H1 (cell line): ENCODE measurements at regions not wholly inside any gene's neighbourhood (a gene's known extent, or its start where the extent isn't known, plus 50 kb on each side); places are given as distances from the start of the nearest gene placed in this dataset.

Experiments
- CTCF ChIA-PET: fragments of 300-600 bp; sonication (Branson Sonifier 250); formaldehyde crosslinking; loops from one replicate; lab custom pipeline; 2021; ENCODE audit not compliant: partially characterized antibody; lab: Charles Lee
- POLR2A ChIA-PET: fragments of 300-600 bp; sonication (Branson Sonifier 250); formaldehyde crosslinking; loops from one replicate; lab custom pipeline; 2021; ENCODE audit warnings: inconsistent platforms; ENCODE audit not compliant: partially characterized antibody; lab: Charles Lee
- DNase-seq, 2 experiments: peaks; one replicate each; pipeline versions ENCODE4 v3.0.0 to v3.0.0-alpha.2; 2010 to 2022; ENCODE audit warnings: low spot score in 2 of 2, low read depth in 1 of 2, mixed read lengths in 1 of 2
- FAIRE-seq: peaks from 2 replicates; lab custom pipeline; 2011; peaks lifted over from hg19 to GRCh38; lab: Jason Lieb, UNC
- H2AFZ ChIP-seq: 2 replicates; pipeline ENCODE4 v1.8.1; 2012; ENCODE audit warnings: low read length, inconsistent platforms
- H2AK5ac ChIP-seq: 2 replicates; pipeline ENCODE4 v1.6.1; 2013; ENCODE audit warnings: low read depth, low read length
- H2BK120ac ChIP-seq: replicated peaks from 2 replicates; pipeline ENCODE3; 2013; ENCODE audit warnings: low read depth, low read length, inconsistent platforms
- H2BK12ac ChIP-seq: 2 replicates; pipeline ENCODE4 v1.6.1; 2013; ENCODE audit warnings: low read depth, low read length
- H2BK15ac ChIP-seq: 2 replicates; pipeline ENCODE4 v1.6.1; 2013; ENCODE audit warnings: low read length
- H2BK20ac ChIP-seq: 2 replicates; pipeline ENCODE4 v1.6.1; 2013; ENCODE audit warnings: low read length
- H2BK5ac ChIP-seq: 2 replicates; pipeline ENCODE4 v1.6.1; 2013; ENCODE audit warnings: low read depth, low read length
- H3K14ac ChIP-seq: 2 replicates; pipeline ENCODE4 v1.6.1; 2013; ENCODE audit warnings: inconsistent platforms; ENCODE audit not compliant: insufficient read length
- H3K18ac ChIP-seq: 2 replicates; pipeline ENCODE4 v1.6.1; 2013; ENCODE audit warnings: low read length; ENCODE audit errors: extremely low read depth
- H3K23ac ChIP-seq: 2 replicates; pipeline ENCODE4 v1.6.1; 2013; ENCODE audit warnings: inconsistent platforms; ENCODE audit not compliant: insufficient read length
- H3K23me2 ChIP-seq: 2 replicates; pipeline ENCODE4 v1.6.1; 2013; ENCODE audit warnings: low read depth, low read length
- H3K27ac ChIP-seq: 2 replicates; pipeline ENCODE4 v1.6.1; 2011; ENCODE audit warnings: low read depth, low read length, inconsistent platforms
- H3K27me3 ChIP-seq, 4 experiments: replicated peaks in 1 of 4; 1 replicate in 1 of 4; 2 replicates in 3 of 4; pipeline versions ENCODE4 v1.6.1 to v1.8.1; 2011 to 2013; ENCODE audit warnings: low read length in 3 of 4, mild to moderate bottlenecking in 3 of 4, inconsistent platforms in 2 of 4, mixed read lengths in 2 of 4, moderate library complexity in 1 of 4; ENCODE audit not compliant: control insufficient read depth in 3 of 4, insufficient read depth in 3 of 4; ENCODE audit errors: extremely low read depth in 1 of 4
- H3K36me3 ChIP-seq, 4 experiments: 2 replicates each; pipeline versions ENCODE4 v1.6.1 to v1.8.1; 2011 to 2013; ENCODE audit warnings: mild to moderate bottlenecking in 4 of 4, low read length in 3 of 4, moderate library complexity in 2 of 4, control low read depth in 1 of 4, inconsistent platforms in 1 of 4; ENCODE audit not compliant: insufficient read depth in 4 of 4, control insufficient read depth in 2 of 4
- H3K4ac ChIP-seq: replicated peaks from 2 replicates; pipeline ENCODE3; 2013; ENCODE audit warnings: low read length, low read depth, mixed read lengths, inconsistent platforms; ENCODE audit not compliant: insufficient read length
- H3K4me1 ChIP-seq, 4 experiments: replicated peaks in 1 of 4; 1 replicate in 1 of 4; 2 replicates in 3 of 4; pipeline versions ENCODE4 v1.6.1 to v1.8.1; 2011 to 2013; ENCODE audit warnings: low read length in 3 of 4, inconsistent platforms in 2 of 4, mixed read lengths in 1 of 4; ENCODE audit not compliant: insufficient read depth in 4 of 4, control insufficient read depth in 3 of 4
- H3K4me2 ChIP-seq, 2 experiments: 2 replicates each; pipeline versions ENCODE4 v1.6.1 to v1.8.1; 2011 to 2013; ENCODE audit warnings: low read depth in 2 of 2, low read length in 2 of 2, control low read depth in 1 of 2, inconsistent platforms in 1 of 2, mild to moderate bottlenecking in 1 of 2; ENCODE audit not compliant: insufficient read depth in 1 of 2
- H3K4me3 ChIP-seq, 4 experiments: fragments of 200-600, 300-600 bp in 1 of 4; sonication (generic), shearing (Covaris generic), sonication (Bioruptor Twin) in 1 of 4; 2 replicates each; pipeline versions ENCODE4 v1.5.1 to v1.8.1; 2011 to 2016; ENCODE audit warnings: low read length in 4 of 4, low read depth in 3 of 4, control low read depth in 2 of 4, inconsistent platforms in 2 of 4, mild to moderate bottlenecking in 2 of 4, mixed read lengths in 1 of 4, moderate library complexity in 1 of 4; ENCODE audit not compliant: insufficient read depth in 2 of 4; ENCODE audit errors: extremely low read depth in 1 of 4
- H3K56ac ChIP-seq: replicated peaks from 2 replicates; pipeline ENCODE3; 2013; ENCODE audit warnings: low read depth, mild to moderate bottlenecking, mixed read lengths, low read length, inconsistent platforms; ENCODE audit not compliant: insufficient read length
- H3K79me1 ChIP-seq: 2 replicates; pipeline ENCODE4 v1.6.1; 2013; ENCODE audit warnings: low read depth, low read length, control low read depth
- H3K79me2 ChIP-seq, 2 experiments: 2 replicates each; pipeline versions ENCODE4 v1.6.1 to v1.8.1; 2012 to 2013; ENCODE audit warnings: low read length in 2 of 2, mild to moderate bottlenecking in 2 of 2, inconsistent platforms in 1 of 2; ENCODE audit not compliant: insufficient read depth in 2 of 2, control insufficient read depth in 1 of 2
- H3K9ac ChIP-seq, 4 experiments: replicated peaks in 1 of 4; 1 replicate in 1 of 4; 2 replicates in 3 of 4; pipeline versions ENCODE4 v1.6.1 to v1.8.1; 2011 to 2013; ENCODE audit warnings: low read depth in 3 of 4, low read length in 3 of 4, control low read depth in 2 of 4, mild to moderate bottlenecking in 2 of 4, moderate library complexity in 2 of 4, inconsistent platforms in 1 of 4; ENCODE audit errors: extremely low read depth in 1 of 4
- H3K9me3 ChIP-seq, 2 experiments: 2 replicates each; pipeline versions ENCODE4 v1.6.1 to v1.8.1; 2012 to 2013; ENCODE audit warnings: mild to moderate bottlenecking in 2 of 2, moderate library complexity in 2 of 2, control low read depth in 1 of 2, inconsistent platforms in 1 of 2, low read depth in 1 of 2, low read length in 1 of 2, mixed read lengths in 1 of 2; ENCODE audit not compliant: insufficient read depth in 2 of 2
- H4K20me1 ChIP-seq, 2 experiments: replicated peaks in 1 of 2; 2 replicates each; pipeline versions ENCODE3 to v1.8.1; 2011 to 2013; ENCODE audit warnings: inconsistent platforms in 2 of 2, low read length in 2 of 2, mild to moderate bottlenecking in 1 of 2; ENCODE audit not compliant: insufficient read depth in 2 of 2, control insufficient read depth in 1 of 2
- H4K5ac ChIP-seq: 2 replicates; pipeline ENCODE4 v1.6.1; 2013; ENCODE audit warnings: low read length, low read depth, mixed read lengths, inconsistent platforms; ENCODE audit not compliant: insufficient read length
- H4K8ac ChIP-seq: 2 replicates; pipeline ENCODE4 v1.8.0; 2013; ENCODE audit warnings: mild to moderate bottlenecking, moderate library complexity, low read length, inconsistent platforms; ENCODE audit not compliant: insufficient read depth; ENCODE audit errors: extremely low read depth
- H4K91ac ChIP-seq: replicated peaks from 2 replicates; pipeline ENCODE3; 2013; ENCODE audit warnings: low read length, mixed read lengths, inconsistent platforms; ENCODE audit not compliant: insufficient read length
- BACH1 ChIP-seq: IDR thresholded peaks from 2 replicates; pipeline ENCODE4 v1.6.1; 2012; ENCODE audit warnings: low read length, improper control_type of control experiment
- TEAD4 ChIP-seq: IDR thresholded peaks from 2 replicates; pipeline ENCODE4 v1.6.1; 2012; ENCODE audit warnings: low read depth, low read length, inconsistent platforms, mixed read lengths
- WGBS, 2 experiments: shearing (Covaris generic) in 1 of 2; methylation state at CpG; one replicate each; pipeline versions ENCODE4 v1.1.6 to v1.1.7; 2013 to 2015; ENCODE audit warnings: low lambda C conversion rate in 2 of 2, mixed read lengths in 2 of 2, inconsistent platforms in 1 of 2, low coverage in 1 of 2, missing lambda C conversion rate in 1 of 2; ENCODE audit not compliant: insufficient replicate concordance in 2 of 2, insufficient coverage in 1 of 2, insufficient read length in 1 of 2; ENCODE audit errors: extremely low coverage in 1 of 2, missing lambda C conversion rate in 1 of 2; 5-methylcytosine and 5-hydroxymethylcytosine counted together

DNA sequence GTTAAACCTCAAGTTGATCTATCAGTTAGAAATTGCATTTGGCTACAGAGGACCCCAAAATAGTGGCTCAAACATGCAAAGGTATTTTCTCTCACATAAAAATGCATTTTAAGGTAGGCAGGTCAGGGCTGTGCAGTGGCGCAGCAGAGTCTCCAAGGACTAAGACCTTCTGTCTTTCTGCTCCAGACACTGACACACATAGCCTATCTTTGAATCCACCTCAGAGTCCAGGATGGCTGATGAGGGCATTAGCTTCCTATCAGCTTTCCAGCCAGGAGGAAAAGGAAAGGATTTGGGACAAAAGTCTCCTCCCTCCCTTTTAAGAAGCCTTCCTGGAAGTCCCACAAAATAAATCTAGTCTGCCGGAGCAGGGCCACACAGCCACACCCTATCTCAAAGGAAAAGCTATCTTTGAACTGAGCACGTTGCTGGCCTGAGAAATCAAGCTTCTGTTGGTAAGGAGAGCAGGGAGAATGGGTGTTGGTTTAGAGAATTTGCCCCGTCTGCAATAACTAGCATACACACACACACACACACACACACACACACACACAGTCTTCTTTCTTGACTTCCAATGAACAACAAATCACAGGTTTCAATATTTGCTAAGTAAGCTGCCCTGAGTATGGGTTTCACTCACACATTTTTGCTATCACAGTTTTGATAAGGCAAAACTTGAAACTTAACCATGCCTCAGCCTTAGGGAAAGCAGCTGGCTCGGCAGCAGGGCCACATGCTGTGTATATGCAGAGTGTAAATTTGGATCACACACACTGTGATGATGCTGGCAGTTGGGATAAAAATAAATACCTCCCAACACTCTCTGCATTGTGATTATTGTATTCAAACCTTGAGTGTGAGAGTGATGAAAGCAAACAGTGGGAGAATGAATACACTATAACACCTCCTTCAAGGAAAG, 116.6 kb upstream of the MAP3K1 start:
- Histone ChIP-seq H2BK15ac (no peak overlapping the region), H2AK5ac (no peak overlapping the region), H3K27me3 (no peaks in the 10 kb centered on the region), H2BK20ac (no peak overlapping the region), H3K23ac (no peak overlapping the region), H3K79me1 (no peaks in the 10 kb centered on the region), H4K8ac (no peak overlapping the region), H4K91ac (no peak overlapping the region), H3K36me3 (no peaks in the 10 kb centered on the region), H3K4ac (no peak overlapping the region), H2BK12ac (no peak overlapping the region), H4K5ac (no peak overlapping the region), H3K56ac (no peak overlapping the region), H3K4me3 (no peak overlapping the region), H3K9me3 (no peaks in the 10 kb centered on the region), H2AFZ (no peak overlapping the region), H3K4me2 (peak overlapping the region; percentile 28 to 38; a peak in 2 of 4 replicates), H3K18ac (no peak overlapping the region; the same call in 1 of the 2 replicates), H3K23me2 (no peaks in the 10 kb centered on the region), H3K27ac (no peak overlapping the region), H3K14ac (no peak overlapping the region), H2BK5ac (no peak overlapping the region), H3K9ac (no peak overlapping the region), H3K4me1 (peaks cover 6 to 13% (median 9%) of the 10 kb centered on the region in 4 experiments; a peak in 4 of 7 replicates), H4K20me1 (no peaks in the 10 kb centered on the region), H2BK120ac (no peak overlapping the region), H3K79me2 (no peaks in the 10 kb centered on the region)
- POLR2A ChIA-PET: interaction anchor here (1.3 kb wide), 1 partner anchor 23 kb away, joined by 3 read pairs; no protein-coding TSS in a partner anchor
- DNase-seq (no peak), FAIRE-seq (no peak)
- CTCF ChIA-PET: interaction anchor here (1.6 kb wide), 1 partner anchor 21 kb away, joined by 6 read pairs; no protein-coding TSS in a partner anchor
- WGBS, 2 experiments: 70% methylated on average over 5 of the region's 5 CpGs; no CpG with 5 or more reads in 1 of the 2 experiments
- no peak for TF ChIP-seq BACH1
- no peak for TF ChIP-seq TEAD4
